OCI-LY3 (cell line): ENCODE measurements at regions not wholly inside any gene's neighbourhood (a gene's known extent, or its start where the extent isn't known, plus 50 kb on each side); places are given as distances from the start of the nearest gene placed in this dataset.

ENCODE experiments used
- H2AFZ ChIP-seq: fragments of 200-600, 300-600 bp; shearing (Covaris generic); 2 replicates; pipeline ENCODE4 v1.6.0; 2014; ENCODE audit warnings: antibody characterized with exemption, low read depth, low read length
- H3K27ac ChIP-seq: fragments of 200-600, 300-600 bp; sonication (generic); 2 replicates; pipeline ENCODE4 v1.5.1; 2014; ENCODE audit warnings: mild to moderate bottlenecking, low read length, moderate library complexity, mixed read lengths
- H3K27me3 ChIP-seq: fragments of 200-600, 300-600 bp; sonication (generic); 2 replicates; pipeline ENCODE4 v1.6.1; 2014; ENCODE audit warnings: low read depth, low read length, mixed read lengths
- H3K36me3 ChIP-seq: fragments of 200-600, 300-600 bp; sonication (generic); replicated peaks from 2 replicates; pipeline ENCODE3; 2014; ENCODE audit warnings: low read depth, low read length, mixed read lengths
- H3K4me1 ChIP-seq: fragments of 300-600, 200-600 bp; sonication (generic); 2 replicates; pipeline ENCODE4 v1.6.1; 2014; ENCODE audit warnings: low read length, mixed read lengths
- H3K4me2 ChIP-seq: fragments of 200-600, 300-600 bp; sonication (generic); 2 replicates; pipeline ENCODE4 v1.6.1; 2014; ENCODE audit warnings: low read length, mixed read lengths
- H3K4me3 ChIP-seq: fragments of 300-600, 200-600 bp; sonication (generic); 2 replicates; pipeline ENCODE4 v1.5.1; 2014; ENCODE audit warnings: antibody characterized with exemption, mild to moderate bottlenecking, low read length, moderate library complexity
- H3K79me2 ChIP-seq: fragments of 300-600, 200-600 bp; shearing (Covaris generic); 2 replicates; pipeline ENCODE4 v1.6.1; 2014; ENCODE audit warnings: mild to moderate bottlenecking, low read length, mixed read lengths
- H3K9ac ChIP-seq: fragments of 300-600, 200-600 bp; shearing (Covaris generic); 2 replicates; pipeline ENCODE4 v1.6.0; 2014; ENCODE audit warnings: mild to moderate bottlenecking, low read length, moderate library complexity
- H3K9me3 ChIP-seq: fragments of 200-600, 300-600 bp; shearing (Covaris generic); 2 replicates; pipeline ENCODE4 v1.6.1; 2014; ENCODE audit warnings: low read length, mixed read lengths; ENCODE audit not compliant: insufficient read depth
- H4K20me1 ChIP-seq: fragments of 200-600, 300-600 bp; sonication (generic); 2 replicates; pipeline ENCODE4 v1.6.1; 2016; ENCODE audit warnings: low read length, mixed read lengths; ENCODE audit not compliant: insufficient read depth
- EZH2phosphoT487 ChIP-seq: fragments of 200-600 bp; shearing (Covaris generic); IDR thresholded peaks from 2 replicates; pipeline ENCODE4 v1.6.1; 2018; ENCODE audit warnings: antibody characterized with exemption, mixed run types, low read depth
- TF ChIP-seq, protein P1 (sequence below): fragments of 200-600, 300-600 bp; sonication (generic); IDR thresholded peaks from 2 replicates; pipeline ENCODE4 v1.5.1; 2014; ENCODE audit warnings: antibody characterized with exemption, low read length, low read depth

DNA sequence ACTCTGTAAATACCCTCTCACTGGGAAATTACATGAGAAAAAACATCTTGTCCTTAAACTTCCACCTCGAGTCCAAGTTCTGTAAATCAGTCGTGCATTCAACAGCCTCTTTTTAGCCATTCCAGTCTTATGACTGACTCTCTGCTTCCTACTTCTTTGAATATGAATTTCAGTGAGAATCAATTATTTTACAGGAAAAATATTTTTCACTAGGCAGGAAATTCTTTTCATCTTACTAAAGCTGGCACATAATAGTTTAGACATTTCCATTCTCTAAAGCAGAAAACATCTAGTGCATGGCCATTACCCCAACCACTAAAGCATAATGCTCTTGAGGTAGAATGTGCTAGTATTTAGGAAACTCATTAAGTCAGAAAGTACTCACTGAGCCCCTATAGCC is 565.7 kb upstream of the FAT1 start:
- Histone ChIP-seq H3K36me3 (no peaks in the 10 kb centered on the region), H3K27me3 (no peaks in the 10 kb centered on the region), H3K4me2 (no peak overlapping the region), H3K4me1 (no peaks in the 10 kb centered on the region), H3K27ac (no peak overlapping the region), H3K4me3 (no peak overlapping the region), H3K79me2 (no peaks in the 10 kb centered on the region), H2AFZ (no peak overlapping the region), H3K9ac (no peak overlapping the region), H4K20me1 (no peaks in the 10 kb centered on the region), H3K9me3 (no peaks in the 10 kb centered on the region)
- TF ChIP-seq EZH2phosphoT487 = no peak
- TF ChIP-seq, protein P1, sequence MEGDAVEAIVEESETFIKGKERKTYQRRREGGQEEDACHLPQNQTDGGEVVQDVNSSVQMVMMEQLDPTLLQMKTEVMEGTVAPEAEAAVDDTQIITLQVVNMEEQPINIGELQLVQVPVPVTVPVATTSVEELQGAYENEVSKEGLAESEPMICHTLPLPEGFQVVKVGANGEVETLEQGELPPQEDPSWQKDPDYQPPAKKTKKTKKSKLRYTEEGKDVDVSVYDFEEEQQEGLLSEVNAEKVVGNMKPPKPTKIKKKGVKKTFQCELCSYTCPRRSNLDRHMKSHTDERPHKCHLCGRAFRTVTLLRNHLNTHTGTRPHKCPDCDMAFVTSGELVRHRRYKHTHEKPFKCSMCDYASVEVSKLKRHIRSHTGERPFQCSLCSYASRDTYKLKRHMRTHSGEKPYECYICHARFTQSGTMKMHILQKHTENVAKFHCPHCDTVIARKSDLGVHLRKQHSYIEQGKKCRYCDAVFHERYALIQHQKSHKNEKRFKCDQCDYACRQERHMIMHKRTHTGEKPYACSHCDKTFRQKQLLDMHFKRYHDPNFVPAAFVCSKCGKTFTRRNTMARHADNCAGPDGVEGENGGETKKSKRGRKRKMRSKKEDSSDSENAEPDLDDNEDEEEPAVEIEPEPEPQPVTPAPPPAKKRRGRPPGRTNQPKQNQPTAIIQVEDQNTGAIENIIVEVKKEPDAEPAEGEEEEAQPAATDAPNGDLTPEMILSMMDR = no peak

DNA sequence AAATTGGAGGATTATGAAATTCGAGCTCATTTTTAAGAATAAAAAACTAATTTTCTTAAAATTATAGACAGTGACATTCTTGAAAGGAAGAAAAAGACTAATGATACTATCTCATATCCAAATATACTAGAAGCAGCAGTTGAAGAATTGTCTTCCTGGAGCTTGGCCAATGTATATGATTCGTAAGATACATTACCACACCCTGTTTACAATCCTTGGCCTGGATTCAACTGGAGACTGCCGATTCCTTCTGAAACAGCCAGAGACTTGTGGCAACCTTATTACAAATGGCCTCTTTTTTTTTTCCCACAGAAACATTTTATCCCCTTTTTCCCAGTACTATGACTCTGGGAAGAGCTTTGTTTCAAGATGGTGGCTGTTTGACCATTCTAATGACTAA is 571.2 kb upstream of the FAT1 start:
- TF ChIP-seq EZH2phosphoT487 = no peak
- TF ChIP-seq, protein P1 = no peak
- no peak overlapping the region for H3K27ac ChIP-seq
- no peaks in the 10 kb centered on the region for H3K79me2 ChIP-seq
- H2AFZ ChIP-seq = no peak overlapping the region
- no peak overlapping the region for H3K4me2 ChIP-seq
- no peak overlapping the region for H3K4me3 ChIP-seq
- no peaks in the 10 kb centered on the region for H3K4me1 ChIP-seq
- no peaks in the 10 kb centered on the region for H3K9me3 ChIP-seq
- no peaks in the 10 kb centered on the region for H3K27me3 ChIP-seq
- no peak overlapping the region for H3K9ac ChIP-seq
- no peaks in the 10 kb centered on the region for H4K20me1 ChIP-seq
- no peaks in the 10 kb centered on the region for H3K36me3 ChIP-seq

DNA sequence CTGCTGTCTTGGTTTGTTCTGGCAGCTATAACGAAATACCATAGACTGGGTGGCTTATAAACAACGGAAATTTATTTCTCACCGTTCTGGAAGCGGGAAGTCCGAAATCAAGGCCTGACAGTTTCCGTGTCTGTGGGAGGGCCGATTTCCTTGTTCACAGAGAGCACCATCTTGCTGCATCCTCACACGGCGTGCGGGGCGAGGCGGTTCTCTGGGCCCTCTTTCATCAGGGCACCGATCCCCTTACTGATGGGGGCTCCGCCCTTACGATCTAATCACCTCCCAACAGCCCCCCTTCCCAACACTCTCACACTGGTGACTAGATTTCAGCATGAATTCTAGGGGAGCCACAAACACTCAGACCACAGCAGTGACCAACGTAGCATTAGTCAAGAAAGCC is 578.3 kb upstream of the FAT1 start:
- Histone ChIP-seq H4K20me1 (no peaks in the 10 kb centered on the region), H3K9ac (no peak overlapping the region), H3K4me1 (no peaks in the 10 kb centered on the region), H3K79me2 (no peaks in the 10 kb centered on the region), H3K27me3 (no peaks in the 10 kb centered on the region), H3K27ac (no peak overlapping the region), H3K9me3 (no peaks in the 10 kb centered on the region), H3K4me2 (no peak overlapping the region), H3K4me3 (no peak overlapping the region), H2AFZ (no peak overlapping the region), H3K36me3 (no peaks in the 10 kb centered on the region)
- TF ChIP-seq, protein P1 = no peak
- no peak for TF ChIP-seq EZH2phosphoT487

DNA sequence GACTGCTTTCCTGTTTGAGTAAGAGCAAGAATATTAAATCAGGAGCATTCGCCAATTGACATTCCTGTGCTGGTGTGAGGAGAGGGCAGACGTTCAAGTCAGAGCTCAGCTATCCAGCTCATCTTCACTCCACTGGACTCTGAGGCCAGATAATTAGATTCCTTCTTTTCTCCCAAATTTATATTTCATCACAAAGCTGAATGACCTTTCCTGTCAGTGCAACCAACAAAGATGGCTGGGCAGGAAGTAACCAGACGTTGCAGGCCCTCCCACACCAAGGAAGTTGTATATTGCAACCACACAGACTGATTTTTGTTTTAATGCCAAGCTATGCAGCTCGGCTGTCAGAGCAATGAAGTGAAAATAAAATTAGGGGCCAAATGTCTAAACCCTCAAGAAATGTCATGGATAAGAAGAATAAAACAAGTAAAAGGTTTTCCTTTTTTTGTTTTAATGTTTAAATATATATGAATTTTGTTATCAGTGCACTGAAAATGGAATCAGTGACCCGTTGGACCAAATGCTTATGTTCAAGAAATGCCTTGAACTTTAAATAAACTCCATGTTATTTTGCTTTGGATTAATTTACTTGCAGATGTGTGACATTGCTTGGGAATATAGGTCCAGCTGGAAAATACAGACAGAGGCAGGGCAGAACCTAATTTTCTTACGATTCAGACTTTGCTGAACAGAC is 578.9 kb upstream of the FAT1 start:
- Histone ChIP-seq H3K9me3 (no peaks in the 10 kb centered on the region), H3K36me3 (no peaks in the 10 kb centered on the region), H3K27me3 (no peaks in the 10 kb centered on the region), H3K9ac (no peak overlapping the region), H3K79me2 (no peaks in the 10 kb centered on the region), H3K27ac (no peak overlapping the region), H3K4me1 (no peaks in the 10 kb centered on the region), H2AFZ (no peak overlapping the region), H3K4me2 (no peak overlapping the region), H4K20me1 (no peaks in the 10 kb centered on the region), H3K4me3 (no peak overlapping the region)
- TF ChIP-seq, protein P1 = no peak
- TF ChIP-seq EZH2phosphoT487 = no peak
